ENCODE measurements at regions not wholly inside any gene's neighbourhood (a gene's known extent, or its start where the extent isn't known, plus 50 kb on each side); places are given as distances from the start of the nearest gene placed in this dataset.

DNA sequence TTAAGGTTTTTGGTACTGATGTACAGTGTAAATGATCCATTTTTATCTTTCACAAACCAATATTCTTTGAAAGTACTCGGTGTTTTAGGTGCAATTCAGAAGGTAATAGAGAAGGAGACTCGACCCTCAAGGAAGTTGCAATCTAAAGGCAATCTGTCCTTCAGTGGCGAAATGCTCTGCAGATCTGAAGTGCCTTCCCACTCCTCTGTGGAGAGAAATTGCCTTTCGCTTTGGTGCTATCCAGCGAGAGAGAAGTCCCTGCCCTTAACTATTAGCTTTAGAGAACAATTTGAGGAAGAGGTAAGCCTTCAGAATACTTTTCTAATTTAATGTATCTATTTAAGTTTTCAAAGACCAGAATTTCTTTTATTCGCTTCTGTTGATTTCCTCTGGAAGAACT lies 371.8 kb upstream of the FANCL start (continued):
- TF ChIP-seq, protein P1, sequence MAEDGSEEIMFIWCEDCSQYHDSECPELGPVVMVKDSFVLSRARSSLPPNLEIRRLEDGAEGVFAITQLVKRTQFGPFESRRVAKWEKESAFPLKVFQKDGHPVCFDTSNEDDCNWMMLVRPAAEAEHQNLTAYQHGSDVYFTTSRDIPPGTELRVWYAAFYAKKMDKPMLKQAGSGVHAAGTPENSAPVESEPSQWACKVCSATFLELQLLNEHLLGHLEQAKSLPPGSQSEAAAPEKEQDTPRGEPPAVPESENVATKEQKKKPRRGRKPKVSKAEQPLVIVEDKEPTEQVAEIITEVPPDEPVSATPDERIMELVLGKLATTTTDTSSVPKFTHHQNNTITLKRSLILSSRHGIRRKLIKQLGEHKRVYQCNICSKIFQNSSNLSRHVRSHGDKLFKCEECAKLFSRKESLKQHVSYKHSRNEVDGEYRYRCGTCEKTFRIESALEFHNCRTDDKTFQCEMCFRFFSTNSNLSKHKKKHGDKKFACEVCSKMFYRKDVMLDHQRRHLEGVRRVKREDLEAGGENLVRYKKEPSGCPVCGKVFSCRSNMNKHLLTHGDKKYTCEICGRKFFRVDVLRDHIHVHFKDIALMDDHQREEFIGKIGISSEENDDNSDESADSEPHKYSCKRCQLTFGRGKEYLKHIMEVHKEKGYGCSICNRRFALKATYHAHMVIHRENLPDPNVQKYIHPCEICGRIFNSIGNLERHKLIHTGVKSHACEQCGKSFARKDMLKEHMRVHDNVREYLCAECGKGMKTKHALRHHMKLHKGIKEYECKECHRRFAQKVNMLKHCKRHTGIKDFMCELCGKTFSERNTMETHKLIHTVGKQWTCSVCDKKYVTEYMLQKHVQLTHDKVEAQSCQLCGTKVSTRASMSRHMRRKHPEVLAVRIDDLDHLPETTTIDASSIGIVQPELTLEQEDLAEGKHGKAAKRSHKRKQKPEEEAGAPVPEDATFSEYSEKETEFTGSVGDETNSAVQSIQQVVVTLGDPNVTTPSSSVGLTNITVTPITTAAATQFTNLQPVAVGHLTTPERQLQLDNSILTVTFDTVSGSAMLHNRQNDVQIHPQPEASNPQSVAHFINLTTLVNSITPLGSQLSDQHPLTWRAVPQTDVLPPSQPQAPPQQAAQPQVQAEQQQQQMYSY (CRISPR knock-in tag; IDR thresholded peaks at IDR 0.05) = no peak

- no peaks in the 10 kb centered on the region for H3K79me2 ChIP-seq (ENCODE audit: control insufficient read depth, insufficient read depth, low read length)
- FAIRE-seq (no peak), ATAC-seq (no peak), DNase-seq (ENCODE audit: low read depth, low spot score) (no peak)
- no peak overlapping the region for H3K4me2 ChIP-seq (ENCODE audit: control insufficient read depth, insufficient read depth)
- H3K27ac ChIP-seq (ENCODE audit: control insufficient read depth, insufficient read depth) = no peak overlapping the region
- intact Hi-C loops (cut with micrococcal nuclease; ENCODE audit: unreplicated experiment) = no loop called here
- H4K20me1 ChIP-seq (ENCODE audit: control insufficient read depth, insufficient read depth) = no peaks in the 10 kb centered on the region
- no peaks in the 10 kb centered on the region for H3K27me3 ChIP-seq (replicated peaks in 1 of 2; ENCODE audit: control insufficient read depth in 2 of 2, insufficient read depth in 2 of 2, low read length in 1 of 2)
- CTCF ChIA-PET = no interaction called here
- H3K9me3 ChIP-seq (replicated peaks; ENCODE audit: control insufficient read depth, insufficient read depth, low read length) = no peaks in the 10 kb centered on the region
- no peak overlapping the region for H3K4me3 ChIP-seq
- RAD21 ChIA-PET (ENCODE audit: unreplicated experiment) = no interaction called here
- POLR2A ChIA-PET = no interaction called here
- BruUV-seq (replicated peaks) = no TSS peak
- in situ Hi-C loops (cut with MboI) = no loop called here
- no peak overlapping the region for H3K9ac ChIP-seq (ENCODE audit: control insufficient read depth, insufficient read depth, low read length)
- no peaks in the 10 kb centered on the region for H3K4me1 ChIP-seq (ENCODE audit: control insufficient read depth, insufficient read depth, low read length)
- H3K36me3 ChIP-seq (ENCODE audit: control insufficient read depth in 2 of 2, insufficient read depth in 2 of 2, low read length in 1 of 2) = no peaks in the 10 kb centered on the region
- 6% methylated on average over 1 of the region's 1 CpG for WGBS (ENCODE audit: insufficient coverage, insufficient replicate concordance, low lambda C conversion rate, missing lambda C conversion rate)
- no peak overlapping the region for H2AFZ ChIP-seq (ENCODE audit: control insufficient read depth, low read depth, low read length)
- SMC1A ChIA-PET (ENCODE audit: uncharacterized antibody, unreplicated experiment) = interaction anchor here (0.7 kb wide), 1 partner anchor 34 kb away, joined by 3 read pairs; no protein-coding TSS in a partner anchor
- TF ChIP-seq PKNOX1 (IDR thresholded peaks at IDR 0.05) (no peak), SMARCA5 (IDR thresholded peaks at IDR 0.05) (no peak), CREB1 (IDR thresholded peaks at IDR 0.05; ENCODE audit: low read depth) (no peak), KDM1A (IDR thresholded peaks at IDR 0.05; ENCODE audit: borderline replicate concordance) (no peak), IRF4 (IDR thresholded peaks at IDR 0.05; ENCODE audit: low read depth, low read length) (no peak), MYC (IDR thresholded peaks at IDR 0.05; ENCODE audit: insufficient read depth, insufficient read length, insufficient replicate concordance, low read length, severe bottlenecking) (no peak), EP300 (IDR thresholded peaks at IDR 0.05; ENCODE audit: borderline replicate concordance in 1 of 2, control insufficient read depth in 1 of 2, low read depth in 2 of 2, low read length in 2 of 2) (no peak), JUNB (IDR thresholded peaks at IDR 0.05) (no peak), ASH2L (IDR thresholded peaks at IDR 0.05; ENCODE audit: borderline replicate concordance, low read depth) (no peak), CBX5 (IDR thresholded peaks at IDR 0.05; ENCODE audit: low read depth) (no peak), SMAD1 (IDR thresholded peaks at IDR 0.05; ENCODE audit: low read depth, partially characterized antibody) (no peak)
- TF ChIP-seq, protein P2, sequence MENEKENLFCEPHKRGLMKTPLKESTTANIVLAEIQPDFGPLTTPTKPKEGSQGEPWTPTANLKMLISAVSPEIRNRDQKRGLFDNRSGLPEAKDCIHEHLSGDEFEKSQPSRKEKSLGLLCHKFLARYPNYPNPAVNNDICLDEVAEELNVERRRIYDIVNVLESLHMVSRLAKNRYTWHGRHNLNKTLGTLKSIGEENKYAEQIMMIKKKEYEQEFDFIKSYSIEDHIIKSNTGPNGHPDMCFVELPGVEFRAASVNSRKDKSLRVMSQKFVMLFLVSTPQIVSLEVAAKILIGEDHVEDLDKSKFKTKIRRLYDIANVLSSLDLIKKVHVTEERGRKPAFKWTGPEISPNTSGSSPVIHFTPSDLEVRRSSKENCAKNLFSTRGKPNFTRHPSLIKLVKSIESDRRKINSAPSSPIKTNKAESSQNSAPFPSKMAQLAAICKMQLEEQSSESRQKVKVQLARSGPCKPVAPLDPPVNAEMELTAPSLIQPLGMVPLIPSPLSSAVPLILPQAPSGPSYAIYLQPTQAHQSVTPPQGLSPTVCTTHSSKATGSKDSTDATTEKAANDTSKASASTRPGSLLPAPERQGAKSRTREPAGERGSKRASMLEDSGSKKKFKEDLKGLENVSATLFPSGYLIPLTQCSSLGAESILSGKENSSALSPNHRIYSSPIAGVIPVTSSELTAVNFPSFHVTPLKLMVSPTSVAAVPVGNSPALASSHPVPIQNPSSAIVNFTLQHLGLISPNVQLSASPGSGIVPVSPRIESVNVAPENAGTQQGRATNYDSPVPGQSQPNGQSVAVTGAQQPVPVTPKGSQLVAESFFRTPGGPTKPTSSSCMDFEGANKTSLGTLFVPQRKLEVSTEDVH (IDR thresholded peaks at IDR 0.05; ENCODE audit: low read depth, partially characterized antibody) = no peak
- TF ChIP-seq, protein P3, sequence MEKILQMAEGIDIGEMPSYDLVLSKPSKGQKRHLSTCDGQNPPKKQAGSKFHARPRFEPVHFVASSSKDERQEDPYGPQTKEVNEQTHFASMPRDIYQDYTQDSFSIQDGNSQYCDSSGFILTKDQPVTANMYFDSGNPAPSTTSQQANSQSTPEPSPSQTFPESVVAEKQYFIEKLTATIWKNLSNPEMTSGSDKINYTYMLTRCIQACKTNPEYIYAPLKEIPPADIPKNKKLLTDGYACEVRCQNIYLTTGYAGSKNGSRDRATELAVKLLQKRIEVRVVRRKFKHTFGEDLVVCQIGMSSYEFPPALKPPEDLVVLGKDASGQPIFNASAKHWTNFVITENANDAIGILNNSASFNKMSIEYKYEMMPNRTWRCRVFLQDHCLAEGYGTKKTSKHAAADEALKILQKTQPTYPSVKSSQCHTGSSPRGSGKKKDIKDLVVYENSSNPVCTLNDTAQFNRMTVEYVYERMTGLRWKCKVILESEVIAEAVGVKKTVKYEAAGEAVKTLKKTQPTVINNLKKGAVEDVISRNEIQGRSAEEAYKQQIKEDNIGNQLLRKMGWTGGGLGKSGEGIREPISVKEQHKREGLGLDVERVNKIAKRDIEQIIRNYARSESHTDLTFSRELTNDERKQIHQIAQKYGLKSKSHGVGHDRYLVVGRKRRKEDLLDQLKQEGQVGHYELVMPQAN (conservative IDR thresholded peaks at IDR 0.05) = no peak
These were observed 368.2 kb upstream of the FANCL start for GRCh38 chr2:58609326-58609725.

Data from GM12878 (cell line).